OCI-LY1 (cell line): ENCODE measurements at regions not wholly inside any gene's neighbourhood (a gene's known extent, or its start where the extent isn't known, plus 50 kb on each side); places are given as distances from the start of the nearest gene placed in this dataset.

Source experiments
- H2AFZ ChIP-seq: fragments of 200-600 bp; sonication (generic), shearing (Covaris generic); 2 replicates; pipeline ENCODE4 v1.6.0; 2014; ENCODE audit warnings: antibody characterized with exemption, mild to moderate bottlenecking, low read length
- H3F3A ChIP-seq: fragments of 200-600 bp; sonication (generic), shearing (Covaris generic); 2 replicates; pipeline ENCODE4 v1.6.0; 2014; ENCODE audit warnings: mild to moderate bottlenecking, antibody characterized with exemption, low read length, moderate library complexity; ENCODE audit not compliant: insufficient read depth
- H3K27ac ChIP-seq: fragments of 200-600 bp; sonication (generic); 2 replicates; pipeline ENCODE4 v1.5.1; 2014; ENCODE audit warnings: low read length, mixed run types, mild to moderate bottlenecking, low read depth; ENCODE audit not compliant: poor library complexity, severe bottlenecking
- H3K27me3 ChIP-seq: fragments of 200-600 bp; sonication (generic); 2 replicates; pipeline ENCODE4 v1.6.0; 2014; ENCODE audit warnings: antibody characterized with exemption, mild to moderate bottlenecking, low read length, moderate library complexity; ENCODE audit not compliant: insufficient read depth
- H3K36me3 ChIP-seq: fragments of 200-600 bp; sonication (generic); 2 replicates; pipeline ENCODE4 v1.6.1; 2014; ENCODE audit warnings: mild to moderate bottlenecking, antibody characterized with exemption, low read length, moderate library complexity, mixed read lengths; ENCODE audit not compliant: insufficient read depth
- H3K4me1 ChIP-seq: fragments of 200-600 bp; sonication (generic); 2 replicates; pipeline ENCODE4 v1.5.1; 2014; ENCODE audit warnings: mild to moderate bottlenecking, low read length, moderate library complexity; ENCODE audit not compliant: insufficient read depth, severe bottlenecking
- H3K4me2 ChIP-seq: fragments of 200-600 bp; sonication (generic), shearing (Covaris generic); 2 replicates; pipeline ENCODE4 v1.6.1; 2014; ENCODE audit warnings: low read length
- H3K4me3 ChIP-seq: fragments of 200-600 bp; sonication (generic); 2 replicates; pipeline ENCODE4 v1.5.1; 2014; ENCODE audit warnings: low read length, low read depth, mild to moderate bottlenecking, mixed read lengths; ENCODE audit not compliant: poor library complexity, severe bottlenecking
- H3K79me2 ChIP-seq: fragments of 200-600 bp; shearing (Covaris generic); 2 replicates; pipeline ENCODE4 v1.6.1; 2016; ENCODE audit warnings: mixed run types, low read length, mixed read lengths; ENCODE audit not compliant: insufficient read depth
- H3K9ac ChIP-seq: fragments of 200-600 bp; sonication (generic), shearing (Covaris generic); 2 replicates; pipeline ENCODE4 v1.6.1; 2014; ENCODE audit warnings: mild to moderate bottlenecking, low read length, mixed read lengths
- H3K9me2 ChIP-seq: fragments of 200-600 bp; sonication (generic), shearing (Covaris generic); 2 replicates; pipeline ENCODE4 v1.6.1; 2014; ENCODE audit warnings: low read depth, mild to moderate bottlenecking, low read length, mixed read lengths
- H3K9me3 ChIP-seq: fragments of 200-600 bp; shearing (Covaris generic); 2 replicates; pipeline ENCODE4 v1.6.1; 2014; ENCODE audit warnings: low read length, mixed read lengths
- H4K20me1 ChIP-seq: fragments of 200-600 bp; sonication (generic), shearing (Covaris generic); 2 replicates; pipeline ENCODE4 v1.6.0; 2016; ENCODE audit warnings: mild to moderate bottlenecking, low read length; ENCODE audit not compliant: insufficient read depth
- CTCF ChIP-seq: fragments of 200-600 bp; sonication (generic), shearing (Covaris generic); IDR thresholded peaks from 2 replicates; pipeline ENCODE4 v1.5.1; 2017; ENCODE audit warnings: mild to moderate bottlenecking, antibody characterized with exemption, low read length, moderate library complexity, mixed read lengths
- EZH2 ChIP-seq: fragments of 200-600 bp; sonication (generic), shearing (Covaris generic); IDR thresholded peaks from 2 replicates; pipeline ENCODE4 v1.8.0; 2017; ENCODE audit warnings: borderline replicate concordance, mixed run types, mild to moderate bottlenecking, antibody characterized with exemption, low read length, moderate library complexity, mixed read lengths

DNA sequence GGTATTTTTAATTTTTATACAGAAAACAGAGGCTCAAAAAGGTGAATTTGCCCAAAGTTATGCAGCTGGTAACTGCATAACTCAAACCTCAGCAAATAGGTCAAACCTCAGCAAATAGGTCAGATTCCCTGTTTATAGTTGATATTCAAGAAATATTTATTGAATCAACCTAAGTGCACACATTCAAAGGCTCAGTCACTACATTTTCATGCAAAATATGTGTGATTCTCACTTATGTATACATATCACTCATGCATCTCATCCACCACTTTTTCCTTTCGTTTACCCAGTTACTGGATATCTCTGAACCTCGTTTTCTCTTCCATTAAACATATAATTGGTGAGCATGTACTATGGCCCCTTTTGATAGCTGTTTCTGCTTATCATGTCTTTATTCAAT lies 158.3 kb upstream of the C1orf21 start:
- no peaks in the 10 kb centered on the region for H3F3A ChIP-seq
- H3K36me3 ChIP-seq = no peaks in the 10 kb centered on the region
- no peaks in the 10 kb centered on the region for H3K9me3 ChIP-seq
- no peak overlapping the region for H3K4me3 ChIP-seq
- no peaks in the 10 kb centered on the region for H3K9me2 ChIP-seq
- no peaks in the 10 kb centered on the region for H4K20me1 ChIP-seq
- H3K4me2 ChIP-seq = no peak overlapping the region
- no peaks in the 10 kb centered on the region for H3K4me1 ChIP-seq
- H3K27ac ChIP-seq = no peak overlapping the region
- TF ChIP-seq EZH2 = no peak
- TF ChIP-seq CTCF = no peak
- H3K79me2 ChIP-seq = no peaks in the 10 kb centered on the region
- H3K27me3 ChIP-seq = no peaks in the 10 kb centered on the region
- no peak overlapping the region for H3K9ac ChIP-seq
- no peak overlapping the region for H2AFZ ChIP-seq

- Histone ChIP-seq H3K4me2 (no peak overlapping the region), H3F3A (no peaks in the 10 kb centered on the region), H3K79me2 (no peaks in the 10 kb centered on the region), H3K36me3 (no peaks in the 10 kb centered on the region), H3K9me3 (no peaks in the 10 kb centered on the region), H3K9me2 (no peaks in the 10 kb centered on the region), H3K4me3 (no peak overlapping the region), H3K9ac (no peak overlapping the region), H4K20me1 (no peaks in the 10 kb centered on the region), H3K27ac (no peak overlapping the region), H3K27me3 (no peaks in the 10 kb centered on the region), H2AFZ (no peak overlapping the region), H3K4me1 (no peaks in the 10 kb centered on the region)
- TF ChIP-seq CTCF (no peak), EZH2 (no peak)
Measured at GRCh38 chr1:184237588-184237987, 149.2 kb upstream of the C1orf21 start.

- H3K4me1 ChIP-seq = no peaks in the 10 kb centered on the region
- no peaks in the 10 kb centered on the region for H3K27me3 ChIP-seq
- no peaks in the 10 kb centered on the region for H3K9me3 ChIP-seq
- no peaks in the 10 kb centered on the region for H3K36me3 ChIP-seq
- H3F3A ChIP-seq = no peaks in the 10 kb centered on the region
- no peak overlapping the region for H3K27ac ChIP-seq
- H3K9me2 ChIP-seq = no peaks in the 10 kb centered on the region
- H3K9ac ChIP-seq = no peak overlapping the region
- no peaks in the 10 kb centered on the region for H4K20me1 ChIP-seq
- H3K4me2 ChIP-seq = no peak overlapping the region
- no peaks in the 10 kb centered on the region for H3K79me2 ChIP-seq
- no peak for TF ChIP-seq EZH2
- TF ChIP-seq CTCF = no peak
- no peak overlapping the region for H3K4me3 ChIP-seq
- H2AFZ ChIP-seq = no peak overlapping the region
Measured at GRCh38 chr1:184241446-184241845, 145.4 kb upstream of the C1orf21 start.
